Nephron (organoid): ENCODE measurements at regions not wholly inside any gene's neighbourhood (a gene's known extent, or its start where the extent isn't known, plus 50 kb on each side); places are given as distances from the start of the nearest gene placed in this dataset.
A peak's percentile ranks its signal among the peaks of the same experiment; 100 is the strongest.

Source experiments
- H3K27ac Mint-ChIP-seq, 3 experiments: 2 replicates each; pipeline ENCODE4 v1.8.0; 2020; ENCODE audit warnings: mixed read lengths in 3 of 3, mild to moderate bottlenecking in 2 of 3, moderate library complexity in 1 of 3
- H3K27me3 Mint-ChIP-seq: 2 replicates; pipeline ENCODE4 v1.8.0; 2021; ENCODE audit warnings: low read depth, mild to moderate bottlenecking, moderate library complexity, mixed read lengths
- H3K36me3 Mint-ChIP-seq: 2 replicates; pipeline ENCODE4 v1.8.0; 2020; ENCODE audit warnings: low read depth, mixed read lengths
- H3K4me1 Mint-ChIP-seq: 2 replicates; pipeline ENCODE4 v1.8.0; 2020; ENCODE audit warnings: mixed read lengths
- H3K4me3 Mint-ChIP-seq, 3 experiments: 2 replicates each; pipeline ENCODE4 v1.8.0; 2020; ENCODE audit warnings: mild to moderate bottlenecking in 3 of 3, mixed read lengths in 3 of 3, moderate library complexity in 2 of 3
- H3K9me3 Mint-ChIP-seq: 2 replicates; pipeline ENCODE4 v1.8.0; 2020; ENCODE audit warnings: mixed read lengths
- CTCF ChIP-seq, 3 experiments: fragments of 200-600 bp; sonication (generic); IDR thresholded peaks; one replicate each; pipeline ENCODE4 v1.5.0; 2021; ENCODE audit warnings: antibody characterized with exemption in 3 of 3; ENCODE audit not compliant: unreplicated experiment in 3 of 3

GRCh38 chr2:224222974-224223373, 178.9 kb downstream of the FAM124B start:
- peaks cover 54% of the 10 kb centered on the region for H3K4me1 Mint-ChIP-seq
- peak overlapping the region in 1 of 3 experiments; percentile 7 for H3K4me3 Mint-ChIP-seq
- no peaks in the 10 kb centered on the region for H3K9me3 Mint-ChIP-seq
- H3K27me3 Mint-ChIP-seq: peaks cover 4% of the 10 kb centered on the region
- no peak for TF ChIP-seq CTCF (IDR thresholded peaks at IDR 0.05; ENCODE audit: unreplicated experiment in 3 of 3)
- peak overlapping the region; percentile 88 to 96 (median 96) for H3K27ac Mint-ChIP-seq
- H3K36me3 Mint-ChIP-seq: no peaks in the 10 kb centered on the region

GRCh38 chr2:224222291-224222690, 179.6 kb downstream of the FAM124B start:
- H3K27ac Mint-ChIP-seq: peak overlapping the region; percentile 88 to 96 (median 96)
- no peaks in the 10 kb centered on the region for H3K36me3 Mint-ChIP-seq
- no peak for TF ChIP-seq CTCF (IDR thresholded peaks at IDR 0.05; ENCODE audit: unreplicated experiment in 3 of 3)
- H3K4me3 Mint-ChIP-seq: peak overlapping the region in 1 of 3 experiments; percentile 22
- H3K4me1 Mint-ChIP-seq: peaks cover 61% of the 10 kb centered on the region
- peaks cover 4% of the 10 kb centered on the region for H3K27me3 Mint-ChIP-seq
- no peaks in the 10 kb centered on the region for H3K9me3 Mint-ChIP-seq

GRCh38 chr2:224221455-224221913, 180.4 kb downstream of the FAM124B start:
- H3K4me1 Mint-ChIP-seq: peaks cover 63% of the 10 kb centered on the region
- H3K36me3 Mint-ChIP-seq: no peaks in the 10 kb centered on the region
- peak overlapping the region; percentile 67 to 96 (median 92) for H3K27ac Mint-ChIP-seq
- H3K27me3 Mint-ChIP-seq: peaks cover 4% of the 10 kb centered on the region
- no peak for TF ChIP-seq CTCF (IDR thresholded peaks at IDR 0.05; ENCODE audit: unreplicated experiment in 3 of 3)
- H3K4me3 Mint-ChIP-seq: peak overlapping the region in 1 of 3 experiments; percentile 24
- H3K9me3 Mint-ChIP-seq: no peaks in the 10 kb centered on the region

GRCh38 chr2:224220586-224221255, 181.2 kb downstream of the FAM124B start:
- Mint-ChIP-seq H3K4me3 (no peak overlapping the region), H3K27ac (peak overlapping the region; percentile 67 to 96 (median 92)), H3K27me3 (peaks cover 4% of the 10 kb centered on the region), H3K4me1 (peaks cover 62% of the 10 kb centered on the region), H3K9me3 (no peaks in the 10 kb centered on the region), H3K36me3 (no peaks in the 10 kb centered on the region)
- TF ChIP-seq CTCF (IDR thresholded peaks at IDR 0.05; ENCODE audit: unreplicated experiment in 3 of 3): no peak

GRCh38 chr2:224219781-224220180, 180.7 kb upstream of the SERPINE2 start:
- no peak overlapping the region for H3K4me3 Mint-ChIP-seq
- H3K36me3 Mint-ChIP-seq: no peaks in the 10 kb centered on the region
- H3K9me3 Mint-ChIP-seq: no peaks in the 10 kb centered on the region
- peaks cover 59% of the 10 kb centered on the region for H3K4me1 Mint-ChIP-seq
- H3K27me3 Mint-ChIP-seq: no peaks in the 10 kb centered on the region
- no peak for TF ChIP-seq CTCF (IDR thresholded peaks at IDR 0.05; ENCODE audit: unreplicated experiment in 3 of 3)
- no peak overlapping the region for H3K27ac Mint-ChIP-seq

GRCh38 chr2:224217962-224218347, 178.9 kb upstream of the SERPINE2 start:
- Mint-ChIP-seq H3K27ac (peak overlapping the region in 2 of 3 experiments; percentile 84 to 88), H3K36me3 (no peaks in the 10 kb centered on the region), H3K4me1 (peaks cover 46% of the 10 kb centered on the region), H3K4me3 (peak overlapping the region in 1 of 3 experiments; percentile 8), H3K9me3 (no peaks in the 10 kb centered on the region), H3K27me3 (no peaks in the 10 kb centered on the region)
- no peak for TF ChIP-seq CTCF (IDR thresholded peaks at IDR 0.05; ENCODE audit: unreplicated experiment in 3 of 3)
